ENCODE measurements at regions not wholly inside any gene's neighbourhood (a gene's known extent, or its start where the extent isn't known, plus 50 kb on each side); places are given as distances from the start of the nearest gene placed in this dataset.

- TF ChIP-seq, protein P1, sequence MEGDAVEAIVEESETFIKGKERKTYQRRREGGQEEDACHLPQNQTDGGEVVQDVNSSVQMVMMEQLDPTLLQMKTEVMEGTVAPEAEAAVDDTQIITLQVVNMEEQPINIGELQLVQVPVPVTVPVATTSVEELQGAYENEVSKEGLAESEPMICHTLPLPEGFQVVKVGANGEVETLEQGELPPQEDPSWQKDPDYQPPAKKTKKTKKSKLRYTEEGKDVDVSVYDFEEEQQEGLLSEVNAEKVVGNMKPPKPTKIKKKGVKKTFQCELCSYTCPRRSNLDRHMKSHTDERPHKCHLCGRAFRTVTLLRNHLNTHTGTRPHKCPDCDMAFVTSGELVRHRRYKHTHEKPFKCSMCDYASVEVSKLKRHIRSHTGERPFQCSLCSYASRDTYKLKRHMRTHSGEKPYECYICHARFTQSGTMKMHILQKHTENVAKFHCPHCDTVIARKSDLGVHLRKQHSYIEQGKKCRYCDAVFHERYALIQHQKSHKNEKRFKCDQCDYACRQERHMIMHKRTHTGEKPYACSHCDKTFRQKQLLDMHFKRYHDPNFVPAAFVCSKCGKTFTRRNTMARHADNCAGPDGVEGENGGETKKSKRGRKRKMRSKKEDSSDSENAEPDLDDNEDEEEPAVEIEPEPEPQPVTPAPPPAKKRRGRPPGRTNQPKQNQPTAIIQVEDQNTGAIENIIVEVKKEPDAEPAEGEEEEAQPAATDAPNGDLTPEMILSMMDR (IDR thresholded peaks at IDR 0.05; ENCODE audit: control extremely low read depth, extremely low read depth): no peak
- H3K36me3 ChIP-seq (ENCODE audit: control insufficient read depth in 4 of 4, insufficient read depth in 4 of 4, low read length in 4 of 4): no peaks in the 10 kb centered on the region
- WGBS, 2 donors: 57 to 73% methylated on average over 4 of the region's 4 CpGs
- H3K27ac ChIP-seq (ENCODE audit: low read depth in 1 of 2, low read length in 1 of 2): no peak overlapping the region
- ATAC-seq (ENCODE audit: insufficient read depth, low FRiP score) (no peak), DNase-seq (peak in 2 of 3 donors; percentile 2 to 7)
- H3K9ac ChIP-seq (ENCODE audit: insufficient read depth in 1 of 2, low read length in 2 of 2): no peak overlapping the region
- no peak overlapping the region for H3K4me3 ChIP-seq
- no peaks in the 10 kb centered on the region for H3K4me1 ChIP-seq (ENCODE audit: control insufficient read depth in 5 of 5, insufficient read depth in 5 of 5, low read length in 5 of 5)
- no peaks in the 10 kb centered on the region for H3K9me3 ChIP-seq (ENCODE audit: control insufficient read depth in 4 of 4, insufficient read depth in 3 of 4, low read length in 3 of 4)
- no peaks in the 10 kb centered on the region for H3K27me3 ChIP-seq (ENCODE audit: control insufficient read depth in 3 of 3, insufficient read depth in 3 of 3, low read length in 2 of 3)
Measured at GRCh38 chr3:27910456-27910855, 188.3 kb upstream of the EOMES start.

- DNase-seq: no peak
- Histone ChIP-seq H3K4me1 (ENCODE audit: control insufficient read depth in 5 of 5, insufficient read depth in 5 of 5, low read length in 5 of 5) (no peaks in the 10 kb centered on the region), H3K9ac (ENCODE audit: insufficient read depth in 1 of 2, low read length in 2 of 2) (no peak overlapping the region), H3K36me3 (ENCODE audit: control insufficient read depth in 4 of 4, insufficient read depth in 4 of 4, low read length in 4 of 4) (no peaks in the 10 kb centered on the region), H3K4me3 (no peak overlapping the region), H3K27ac (ENCODE audit: low read depth in 1 of 2, low read length in 1 of 2) (no peak overlapping the region), H3K9me3 (ENCODE audit: control insufficient read depth in 4 of 4, insufficient read depth in 3 of 4, low read length in 3 of 4) (no peaks in the 10 kb centered on the region), H3K27me3 (ENCODE audit: control insufficient read depth in 3 of 3, insufficient read depth in 3 of 3, low read length in 2 of 3) (no peaks in the 10 kb centered on the region)
- no peak for ATAC-seq (ENCODE audit: insufficient read depth, low FRiP score)
- TF ChIP-seq, protein P1 (IDR thresholded peaks at IDR 0.05; ENCODE audit: control extremely low read depth, extremely low read depth): no peak
- 82 to 86% methylated on average over 6 of the region's 6 CpGs for WGBS, 2 donors
Measured at GRCh38 chr3:27914199-27914598, 192.1 kb upstream of the EOMES start.

- 82 to 88% methylated on average over 2 of the region's 2 CpGs for WGBS, 2 donors
- TF ChIP-seq, protein P1 (IDR thresholded peaks at IDR 0.05; ENCODE audit: control extremely low read depth, extremely low read depth): no peak
Measured at GRCh38 chr3:27923349-27924068, 201.4 kb upstream of the EOMES start.

DNA sequence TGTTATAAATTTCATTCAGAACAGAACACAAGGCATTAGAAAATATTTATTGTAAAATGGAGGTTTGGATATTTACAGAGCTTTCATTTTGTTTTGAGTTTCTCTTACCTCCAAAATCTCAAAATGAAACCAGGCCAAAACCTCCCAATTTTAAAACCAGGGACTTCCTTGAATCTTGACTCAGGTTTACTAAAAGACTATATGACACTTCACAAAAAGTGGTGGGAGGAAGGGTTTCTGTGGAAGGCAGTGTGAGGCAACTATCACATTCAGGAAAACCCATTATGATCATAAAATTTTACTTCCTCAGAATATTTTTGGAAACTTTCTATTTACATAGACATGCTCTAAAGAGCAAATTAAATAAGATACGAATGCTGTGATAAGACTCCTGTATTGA lies 205.8 kb upstream of the EOMES start:
- no peak overlapping the region for H3K9ac ChIP-seq (ENCODE audit: insufficient read depth in 1 of 2, low read length in 2 of 2)
- ATAC-seq (ENCODE audit: insufficient read depth, low FRiP score): no peak
- H3K4me3 ChIP-seq: no peak overlapping the region
- no peaks in the 10 kb centered on the region for H3K36me3 ChIP-seq (ENCODE audit: control insufficient read depth in 4 of 4, insufficient read depth in 4 of 4, low read length in 4 of 4)
- no peaks in the 10 kb centered on the region for H3K27me3 ChIP-seq (ENCODE audit: control insufficient read depth in 3 of 3, insufficient read depth in 3 of 3, low read length in 2 of 3)
- H3K9me3 ChIP-seq (ENCODE audit: control insufficient read depth in 4 of 4, insufficient read depth in 3 of 4, low read length in 3 of 4): no peaks in the 10 kb centered on the region
- H3K27ac ChIP-seq (ENCODE audit: low read depth in 1 of 2, low read length in 1 of 2): no peak overlapping the region
- H3K4me1 ChIP-seq (ENCODE audit: control insufficient read depth in 5 of 5, insufficient read depth in 5 of 5, low read length in 5 of 5): no peaks in the 10 kb centered on the region
- TF ChIP-seq, protein P1 (IDR thresholded peaks at IDR 0.05; ENCODE audit: control extremely low read depth, extremely low read depth): no peak
- WGBS, 2 donors: 37 to 38% methylated on average over 1 of the region's 1 CpG
- no peak for DNase-seq

More at GRCh38 chr3:27923349-27924068, 201.4 kb upstream of the EOMES start:
- no peak overlapping the region for H3K9ac ChIP-seq (ENCODE audit: insufficient read depth in 1 of 2, low read length in 2 of 2)
- no peak overlapping the region for H3K27ac ChIP-seq (ENCODE audit: low read depth in 1 of 2, low read length in 1 of 2)
- no peaks in the 10 kb centered on the region for H3K36me3 ChIP-seq (ENCODE audit: control insufficient read depth in 4 of 4, insufficient read depth in 4 of 4, low read length in 4 of 4)
- H3K4me3 ChIP-seq: no peak overlapping the region
- no peaks in the 10 kb centered on the region for H3K27me3 ChIP-seq (ENCODE audit: control insufficient read depth in 3 of 3, insufficient read depth in 3 of 3, low read length in 2 of 3)
- no peaks in the 10 kb centered on the region for H3K9me3 ChIP-seq (ENCODE audit: control insufficient read depth in 4 of 4, insufficient read depth in 3 of 4, low read length in 3 of 4)
- no peaks in the 10 kb centered on the region for H3K4me1 ChIP-seq (ENCODE audit: control insufficient read depth in 5 of 5, insufficient read depth in 5 of 5, low read length in 5 of 5)
- no peak for DNase-seq
- no peak for ATAC-seq (ENCODE audit: insufficient read depth, low FRiP score)

Data from lung (tissue), 11 donors.